ENCODE measurements at regions not wholly inside any gene's neighbourhood (a gene's known extent, or its start where the extent isn't known, plus 50 kb on each side); places are given as distances from the start of the nearest gene placed in this dataset.

GRCh38 chr17:52536489-52536888 lies 378.0 kb upstream of the CA10 start:
- TF ChIP-seq CTCF (IDR thresholded peaks at IDR 0.05; ENCODE audit: low read depth, low read length, poor library complexity, severe bottlenecking) (no peak), EZH2phosphoT487 (IDR thresholded peaks at IDR 0.05; ENCODE audit: borderline replicate concordance, low read length) (no peak)
- Histone ChIP-seq H3K79me2 (ENCODE audit: control insufficient read depth, low read length) (no peaks in the 10 kb centered on the region), H3K27ac (ENCODE audit: low read depth, low read length) (no peak overlapping the region), H3K4me3 (ENCODE audit: low read length) (no peak overlapping the region), H3F3A (ENCODE audit: control insufficient read depth, insufficient read depth) (no peaks in the 10 kb centered on the region), H3K9me2 (replicated peaks; ENCODE audit: control insufficient read depth, low read length) (no peaks in the 10 kb centered on the region), H3K27me3 (ENCODE audit: control insufficient read depth, low read length) (no peaks in the 10 kb centered on the region), H3K36me3 (ENCODE audit: control insufficient read depth, low read length) (no peaks in the 10 kb centered on the region), H4K20me1 (ENCODE audit: control insufficient read depth, insufficient read depth, low read depth, low read length) (no peaks in the 10 kb centered on the region), H3K9me3 (ENCODE audit: control insufficient read depth, insufficient read depth, low read length) (no peaks in the 10 kb centered on the region), H3K4me1 (ENCODE audit: control insufficient read depth, low read length) (no peaks in the 10 kb centered on the region), H3K4me2 (ENCODE audit: low read length) (no peak overlapping the region)

- H3K4me2 ChIP-seq (ENCODE audit: low read length): no peak overlapping the region
- H3K9me2 ChIP-seq (replicated peaks; ENCODE audit: control insufficient read depth, low read length): no peaks in the 10 kb centered on the region
- H3K4me1 ChIP-seq (ENCODE audit: control insufficient read depth, low read length): no peaks in the 10 kb centered on the region
- no peak overlapping the region for H3K27ac ChIP-seq (ENCODE audit: low read depth, low read length)
- H3K4me3 ChIP-seq (ENCODE audit: low read length): no peak overlapping the region
- H3K27me3 ChIP-seq (ENCODE audit: control insufficient read depth, low read length): no peaks in the 10 kb centered on the region
- no peaks in the 10 kb centered on the region for H3K9me3 ChIP-seq (ENCODE audit: control insufficient read depth, insufficient read depth, low read length)
- H3K36me3 ChIP-seq (ENCODE audit: control insufficient read depth, low read length): no peaks in the 10 kb centered on the region
- no peaks in the 10 kb centered on the region for H3F3A ChIP-seq (ENCODE audit: control insufficient read depth, insufficient read depth)
- no peaks in the 10 kb centered on the region for H3K79me2 ChIP-seq (ENCODE audit: control insufficient read depth, low read length)
- H4K20me1 ChIP-seq (ENCODE audit: control insufficient read depth, insufficient read depth, low read depth, low read length): no peaks in the 10 kb centered on the region
- TF ChIP-seq CTCF (IDR thresholded peaks at IDR 0.05; ENCODE audit: low read depth, low read length, poor library complexity, severe bottlenecking) (no peak), EZH2phosphoT487 (IDR thresholded peaks at IDR 0.05; ENCODE audit: borderline replicate concordance, low read length) (no peak)
Observed at GRCh38 chr17:52532373-52532772, 373.9 kb upstream of the CA10 start.

GRCh38 chr17:52524096-52524637 lies 365.7 kb upstream of the CA10 start:
- Histone ChIP-seq H3K27me3 (ENCODE audit: control insufficient read depth, low read length) (no peaks in the 10 kb centered on the region), H3K27ac (ENCODE audit: low read depth, low read length) (no peak overlapping the region), H3K79me2 (ENCODE audit: control insufficient read depth, low read length) (no peaks in the 10 kb centered on the region), H3K4me1 (ENCODE audit: control insufficient read depth, low read length) (no peaks in the 10 kb centered on the region), H3K36me3 (ENCODE audit: control insufficient read depth, low read length) (no peaks in the 10 kb centered on the region), H3F3A (ENCODE audit: control insufficient read depth, insufficient read depth) (no peaks in the 10 kb centered on the region), H4K20me1 (ENCODE audit: control insufficient read depth, insufficient read depth, low read depth, low read length) (no peaks in the 10 kb centered on the region), H3K4me3 (ENCODE audit: low read length) (no peak overlapping the region), H3K9me3 (ENCODE audit: control insufficient read depth, insufficient read depth, low read length) (no peaks in the 10 kb centered on the region), H3K9me2 (replicated peaks; ENCODE audit: control insufficient read depth, low read length) (no peaks in the 10 kb centered on the region), H3K4me2 (ENCODE audit: low read length) (no peak overlapping the region)
- TF ChIP-seq CTCF (IDR thresholded peaks at IDR 0.05; ENCODE audit: low read depth, low read length, poor library complexity, severe bottlenecking): no peak
- no peak for TF ChIP-seq EZH2phosphoT487 (IDR thresholded peaks at IDR 0.05; ENCODE audit: borderline replicate concordance, low read length)
